ENCODE measurements at regions not wholly inside any gene's neighbourhood (a gene's known extent, or its start where the extent isn't known, plus 50 kb on each side); places are given as distances from the start of the nearest gene placed in this dataset.

- TF ChIP-seq CTCF (IDR thresholded peaks at IDR 0.05; ENCODE audit: control extremely low read depth, extremely low read depth, low read depth, missing control alignments): no peak
- no peak for DNase-seq (ENCODE audit: extremely low spot score)
- ChIA-PET POLR2A (no interaction called here), CTCF (no interaction called here)
Observed at GRCh38 chr11:121889931-121890330, 226.1 kb downstream of the BLID start.

- DNase-seq (ENCODE audit: extremely low spot score): no peak
- ChIA-PET POLR2A (no interaction called here), CTCF (no interaction called here)
- TF ChIP-seq CTCF (IDR thresholded peaks at IDR 0.05; ENCODE audit: control extremely low read depth, extremely low read depth, low read depth, missing control alignments): no peak
Observed at GRCh38 chr11:121889186-121889585, 226.8 kb downstream of the BLID start.

GRCh38 chr11:121887976-121888557 is 227.9 kb downstream of the BLID start:
- no peak for DNase-seq (ENCODE audit: extremely low spot score)
- CTCF ChIA-PET: no interaction called here
- TF ChIP-seq CTCF (IDR thresholded peaks at IDR 0.05; ENCODE audit: control extremely low read depth, extremely low read depth, low read depth, missing control alignments): no peak
- POLR2A ChIA-PET: no interaction called here

GRCh38 chr11:121887569-121887968 is 228.4 kb downstream of the BLID start:
- DNase-seq (ENCODE audit: extremely low spot score): no peak
- TF ChIP-seq CTCF (IDR thresholded peaks at IDR 0.05; ENCODE audit: control extremely low read depth, extremely low read depth, low read depth, missing control alignments): no peak
- ChIA-PET CTCF (interaction anchor here (1.4 kb wide), 1 partner anchor 8 kb away, joined by 3 read pairs; no protein-coding TSS in a partner anchor), POLR2A (no interaction called here)

- DNase-seq (ENCODE audit: extremely low spot score): no peak
- ChIA-PET POLR2A (no interaction called here), CTCF (interaction anchor here (1.4 kb wide), 1 partner anchor 8 kb away, joined by 3 read pairs; no protein-coding TSS in a partner anchor)
- TF ChIP-seq CTCF (IDR thresholded peaks at IDR 0.05; ENCODE audit: control extremely low read depth, extremely low read depth, low read depth, missing control alignments): no peak
Observed at GRCh38 chr11:121886996-121887395, 229.0 kb downstream of the BLID start.

- ChIA-PET POLR2A (no interaction called here), CTCF (interaction anchor here (1.3 to 1.4 kb wide), 2 partner anchors 9 to 29 kb away, joined by 3 read pairs; no protein-coding TSS in a partner anchor)
- no peak for DNase-seq (ENCODE audit: extremely low spot score)
- TF ChIP-seq CTCF (IDR thresholded peaks at IDR 0.05; ENCODE audit: control extremely low read depth, extremely low read depth, low read depth, missing control alignments): no peak
Observed at GRCh38 chr11:121886005-121886734, 229.8 kb downstream of the BLID start.
